Gastroesophageal sphincter (tissue), 3 donors: ENCODE measurements at regions not wholly inside any gene's neighbourhood (a gene's known extent, or its start where the extent isn't known, plus 50 kb on each side); places are given as distances from the start of the nearest gene placed in this dataset.

ENCODE experiments used
- CTCF ChIP-seq, 4 experiments: fragments of 200-600 bp in 2 of 4; fragments of 450-650 bp in 2 of 4; sonication (generic) in 1 of 4; IDR thresholded peaks; one replicate each; pipeline ENCODE4 v1.5.1; 2017 to 2019; ENCODE audit warnings: antibody characterized with exemption in 4 of 4, mild to moderate bottlenecking in 2 of 4, moderate library complexity in 2 of 4
- POLR2A ChIP-seq, 2 donors: fragments of 450-650 bp; IDR thresholded peaks; one replicate each; pipeline ENCODE4 v1.6.1; 2017; ENCODE audit warnings: antibody characterized with exemption in 2 of 2, mild to moderate bottlenecking in 2 of 2, moderate library complexity in 1 of 2
- POLR2AphosphoS5 ChIP-seq: sonication (generic); formaldehyde crosslinking; IDR thresholded peaks from one replicate; pipeline ENCODE4 v1.6.1; 2017; ENCODE audit warnings: antibody characterized with exemption

DNA sequence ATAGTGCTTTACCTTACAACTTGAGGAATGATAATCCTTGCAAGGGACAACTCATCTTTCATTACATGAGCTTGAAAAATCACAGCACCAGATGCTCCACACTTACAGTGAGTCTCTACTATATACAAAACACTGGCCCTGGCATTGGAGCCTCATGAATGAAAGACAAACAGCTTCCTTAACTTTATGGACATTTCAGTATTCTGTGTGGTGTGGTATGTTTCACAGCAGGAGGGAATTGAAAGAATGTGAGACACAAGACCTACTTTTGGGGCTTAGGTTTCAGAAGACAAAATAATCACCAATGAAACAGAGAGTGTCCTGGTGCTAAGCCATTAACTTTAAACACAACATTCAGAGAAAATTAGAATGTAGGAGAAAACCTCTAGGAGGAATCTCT lies 1249.6 kb downstream of the XPNPEP1 start:
- TF ChIP-seq POLR2A (IDR thresholded peaks at IDR 0.05) (no peak), CTCF (IDR thresholded peaks at IDR 0.05) (no peak), POLR2AphosphoS5 (no peak)
